ENCODE measurements at regions not wholly inside any gene's neighbourhood (a gene's known extent, or its start where the extent isn't known, plus 50 kb on each side); places are given as distances from the start of the nearest gene placed in this dataset.

DNA sequence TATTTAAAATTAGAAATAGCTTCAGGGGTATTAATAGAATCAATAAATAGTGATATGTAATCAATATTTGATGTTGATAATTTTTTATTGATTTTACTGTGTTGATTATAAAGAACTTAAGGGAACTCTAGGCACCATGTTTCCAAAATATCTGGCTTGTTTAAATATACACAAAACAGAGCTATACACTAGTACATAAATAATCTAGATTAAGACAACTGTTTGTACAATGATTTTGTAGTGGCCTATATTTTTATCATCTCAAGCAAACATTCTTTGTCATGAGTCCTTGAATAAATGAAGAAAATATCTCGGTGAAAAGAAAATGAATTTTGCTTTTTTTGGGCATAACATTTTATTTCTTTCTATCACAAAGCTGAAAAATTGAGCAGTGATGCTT lies 117.1 kb upstream of the KRR1 start:
- Histone ChIP-seq H3K9me2 (ENCODE audit: insufficient read depth) (no peaks in the 10 kb centered on the region; the same call in 1 of the 2 replicates), H3K4me3 (no peak overlapping the region), H3F3A (replicated peaks; ENCODE audit: low read depth) (no peaks in the 10 kb centered on the region), H3K79me2 (replicated peaks; ENCODE audit: insufficient read depth) (no peaks in the 10 kb centered on the region), H2AFZ (no peak overlapping the region), H3K27me3 (ENCODE audit: insufficient read depth) (no peaks in the 10 kb centered on the region), H3K27ac (ENCODE audit: low read depth) (no peak overlapping the region), H3K4me1 (ENCODE audit: insufficient read depth) (peaks cover 29% of the 10 kb centered on the region), H3K36me3 (ENCODE audit: insufficient read depth) (no peaks in the 10 kb centered on the region), H4K20me1 (replicated peaks; ENCODE audit: insufficient read depth) (no peaks in the 10 kb centered on the region), H3K4me2 (no peak overlapping the region)
- DNase-seq (ENCODE audit: low spot score): no peak
- TF ChIP-seq JUNB (IDR thresholded peaks at IDR 0.05; ENCODE audit: unreplicated experiment): no peak
- no peak for TF ChIP-seq POLR2AphosphoS5 (IDR thresholded peaks at IDR 0.05; ENCODE audit: low read depth)
- TF ChIP-seq NANOG (IDR thresholded peaks at IDR 0.05; ENCODE audit: borderline replicate concordance): no peak
- TF ChIP-seq, protein P1, sequence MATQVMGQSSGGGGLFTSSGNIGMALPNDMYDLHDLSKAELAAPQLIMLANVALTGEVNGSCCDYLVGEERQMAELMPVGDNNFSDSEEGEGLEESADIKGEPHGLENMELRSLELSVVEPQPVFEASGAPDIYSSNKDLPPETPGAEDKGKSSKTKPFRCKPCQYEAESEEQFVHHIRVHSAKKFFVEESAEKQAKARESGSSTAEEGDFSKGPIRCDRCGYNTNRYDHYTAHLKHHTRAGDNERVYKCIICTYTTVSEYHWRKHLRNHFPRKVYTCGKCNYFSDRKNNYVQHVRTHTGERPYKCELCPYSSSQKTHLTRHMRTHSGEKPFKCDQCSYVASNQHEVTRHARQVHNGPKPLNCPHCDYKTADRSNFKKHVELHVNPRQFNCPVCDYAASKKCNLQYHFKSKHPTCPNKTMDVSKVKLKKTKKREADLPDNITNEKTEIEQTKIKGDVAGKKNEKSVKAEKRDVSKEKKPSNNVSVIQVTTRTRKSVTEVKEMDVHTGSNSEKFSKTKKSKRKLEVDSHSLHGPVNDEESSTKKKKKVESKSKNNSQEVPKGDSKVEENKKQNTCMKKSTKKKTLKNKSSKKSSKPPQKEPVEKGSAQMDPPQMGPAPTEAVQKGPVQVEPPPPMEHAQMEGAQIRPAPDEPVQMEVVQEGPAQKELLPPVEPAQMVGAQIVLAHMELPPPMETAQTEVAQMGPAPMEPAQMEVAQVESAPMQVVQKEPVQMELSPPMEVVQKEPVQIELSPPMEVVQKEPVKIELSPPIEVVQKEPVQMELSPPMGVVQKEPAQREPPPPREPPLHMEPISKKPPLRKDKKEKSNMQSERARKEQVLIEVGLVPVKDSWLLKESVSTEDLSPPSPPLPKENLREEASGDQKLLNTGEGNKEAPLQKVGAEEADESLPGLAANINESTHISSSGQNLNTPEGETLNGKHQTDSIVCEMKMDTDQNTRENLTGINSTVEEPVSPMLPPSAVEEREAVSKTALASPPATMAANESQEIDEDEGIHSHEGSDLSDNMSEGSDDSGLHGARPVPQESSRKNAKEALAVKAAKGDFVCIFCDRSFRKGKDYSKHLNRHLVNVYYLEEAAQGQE (IDR thresholded peaks at IDR 0.05; ENCODE audit: unreplicated experiment): no peak
- no peak for TF ChIP-seq EZH2phosphoT487 (IDR thresholded peaks at IDR 0.05; ENCODE audit: unreplicated experiment)
- no peak for TF ChIP-seq CREB1 (CRISPR knock-in tag; IDR thresholded peaks at IDR 0.05; ENCODE audit: low read depth)
- TF ChIP-seq STAT1 (IDR thresholded peaks at IDR 0.05; ENCODE audit: unreplicated experiment): no peak
- Mint-ChIP-seq H3K36me3 (ENCODE audit: low read depth) (peaks cover 7% of the 10 kb centered on the region; the same call in 2 of the 3 replicates), H3K27ac (no peak overlapping the region), H3K9me3 (peaks cover 6% of the 10 kb centered on the region; the same call in 2 of the 3 replicates), H3K4me3 (no peak overlapping the region), H3K4me1 (peaks cover 28% of the 10 kb centered on the region), H3K27me3 (ENCODE audit: insufficient read depth, low read depth, poor library complexity) (peaks cover 2% of the 10 kb centered on the region)
- no peak for ATAC-seq

DNA sequence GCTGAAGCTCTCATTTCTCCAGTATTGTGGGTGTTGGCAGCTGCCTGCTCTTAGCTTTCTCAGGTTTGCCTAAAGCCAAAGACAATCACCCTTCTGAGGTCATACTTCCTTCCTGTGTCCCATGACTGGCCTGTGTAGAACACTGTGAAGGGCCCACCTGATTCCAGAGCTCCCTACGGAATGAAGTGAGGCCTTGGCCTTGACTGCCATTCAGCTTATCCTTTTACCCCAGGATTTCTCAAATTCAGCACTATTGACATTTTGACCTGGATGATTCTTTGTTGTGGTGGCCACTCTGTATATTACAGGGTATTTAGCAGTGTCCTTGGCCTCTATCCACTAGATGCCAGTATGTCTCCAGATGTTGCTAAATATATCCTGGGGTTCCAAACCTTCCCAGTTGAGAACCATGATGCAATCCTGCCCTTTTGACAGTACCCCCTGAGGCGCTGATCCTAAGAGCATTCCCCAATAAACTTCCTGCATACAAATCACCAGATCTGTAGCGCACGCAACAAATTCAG lies 112.3 kb upstream of the KRR1 start:
- no peaks in the 10 kb centered on the region for H3K36me3 Mint-ChIP-seq (ENCODE audit: low read depth)

More for the DNA sequence above, 112.3 kb upstream of the KRR1 start:
- H4K20me1 ChIP-seq (replicated peaks; ENCODE audit: insufficient read depth): no peaks in the 10 kb centered on the region
- peak; percentile 78 for DNase-seq (ENCODE audit: low spot score)
- no peaks in the 10 kb centered on the region; the same call in 2 of the 3 replicates for H3K9me3 Mint-ChIP-seq
- peak overlapping the region; percentile 83; the same call in 1 of the 2 replicates for H3K27ac Mint-ChIP-seq
- H3K4me2 ChIP-seq: no peak overlapping the region
- H2AFZ ChIP-seq: peak overlapping the region; percentile 33; the same call in 1 of the 2 replicates
- TF ChIP-seq NANOG (IDR thresholded peaks at IDR 0.05; ENCODE audit: borderline replicate concordance) (no peak), JUNB (IDR thresholded peaks at IDR 0.05; ENCODE audit: unreplicated experiment) (no peak)
- TF ChIP-seq, protein P2, sequence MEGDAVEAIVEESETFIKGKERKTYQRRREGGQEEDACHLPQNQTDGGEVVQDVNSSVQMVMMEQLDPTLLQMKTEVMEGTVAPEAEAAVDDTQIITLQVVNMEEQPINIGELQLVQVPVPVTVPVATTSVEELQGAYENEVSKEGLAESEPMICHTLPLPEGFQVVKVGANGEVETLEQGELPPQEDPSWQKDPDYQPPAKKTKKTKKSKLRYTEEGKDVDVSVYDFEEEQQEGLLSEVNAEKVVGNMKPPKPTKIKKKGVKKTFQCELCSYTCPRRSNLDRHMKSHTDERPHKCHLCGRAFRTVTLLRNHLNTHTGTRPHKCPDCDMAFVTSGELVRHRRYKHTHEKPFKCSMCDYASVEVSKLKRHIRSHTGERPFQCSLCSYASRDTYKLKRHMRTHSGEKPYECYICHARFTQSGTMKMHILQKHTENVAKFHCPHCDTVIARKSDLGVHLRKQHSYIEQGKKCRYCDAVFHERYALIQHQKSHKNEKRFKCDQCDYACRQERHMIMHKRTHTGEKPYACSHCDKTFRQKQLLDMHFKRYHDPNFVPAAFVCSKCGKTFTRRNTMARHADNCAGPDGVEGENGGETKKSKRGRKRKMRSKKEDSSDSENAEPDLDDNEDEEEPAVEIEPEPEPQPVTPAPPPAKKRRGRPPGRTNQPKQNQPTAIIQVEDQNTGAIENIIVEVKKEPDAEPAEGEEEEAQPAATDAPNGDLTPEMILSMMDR (conservative IDR thresholded peaks at IDR 0.05; ENCODE audit: low read depth in 2 of 2): peak; percentile 61 to 75
- TF ChIP-seq, protein P1 (IDR thresholded peaks at IDR 0.05; ENCODE audit: unreplicated experiment): no peak
- no peak overlapping the region for H3K4me3 ChIP-seq
- H3K27me3 Mint-ChIP-seq (ENCODE audit: insufficient read depth, low read depth, poor library complexity): peaks cover 3% of the 10 kb centered on the region
- no peaks in the 10 kb centered on the region for H3K27me3 ChIP-seq (ENCODE audit: insufficient read depth)
- H3K4me1 ChIP-seq (ENCODE audit: insufficient read depth): peaks cover 5% of the 10 kb centered on the region
- H3K79me2 ChIP-seq (replicated peaks; ENCODE audit: insufficient read depth): no peaks in the 10 kb centered on the region
- ATAC-seq: peak; percentile 99
- no peaks in the 10 kb centered on the region for H3K36me3 ChIP-seq (ENCODE audit: insufficient read depth)
- H3F3A ChIP-seq (replicated peaks; ENCODE audit: low read depth): no peaks in the 10 kb centered on the region
- no peak overlapping the region for H3K4me3 Mint-ChIP-seq
- H3K27ac ChIP-seq (ENCODE audit: low read depth): no peak overlapping the region; the same call in 1 of the 2 replicates
- H3K9me2 ChIP-seq (ENCODE audit: insufficient read depth): no peaks in the 10 kb centered on the region
- H3K4me1 Mint-ChIP-seq: peaks cover 22% of the 10 kb centered on the region

All from GM23338 (cell line).